Neural cell (in vitro differentiated cells): ENCODE measurements at regions not wholly inside any gene's neighbourhood (a gene's known extent, or its start where the extent isn't known, plus 50 kb on each side); places are given as distances from the start of the nearest gene placed in this dataset.

Experiments used
- CTCF ChIP-seq: fragments of 450-650 bp; IDR thresholded peaks from 2 replicates; pipeline ENCODE4 v1.5.1; 2014; ENCODE audit warnings: antibody characterized with exemption, mild to moderate bottlenecking, moderate library complexity; ENCODE audit not compliant: poor library complexity, severe bottlenecking
- EP300 ChIP-seq: fragments of 450-650 bp; conservative IDR thresholded peaks from 2 replicates; pipeline ENCODE4 v1.6.1; 2014; ENCODE audit warnings: antibody characterized with exemption, mild to moderate bottlenecking, moderate library complexity; ENCODE audit not compliant: poor library complexity, severe bottlenecking
- EZH2 ChIP-seq: fragments of 200-600, 300-800 bp; shearing (Covaris generic), sonication (generic); IDR thresholded peaks from 2 replicates; pipeline ENCODE4 v1.6.1; 2014; ENCODE audit warnings: antibody characterized with exemption, low read length, borderline replicate concordance, mild to moderate bottlenecking; ENCODE audit not compliant: insufficient read depth, poor library complexity, severe bottlenecking
- MXI1 ChIP-seq: fragments of 450-650 bp; conservative IDR thresholded peaks from 2 replicates; pipeline ENCODE4 v1.6.1; 2014; ENCODE audit warnings: antibody characterized with exemption, mild to moderate bottlenecking; ENCODE audit not compliant: poor library complexity, severe bottlenecking
- POLR2AphosphoS5 ChIP-seq: IDR thresholded peaks from 2 replicates; pipeline ENCODE4 v1.6.1; 2012
- RAD21 ChIP-seq: fragments of 450-650 bp; conservative IDR thresholded peaks from 2 replicates; pipeline ENCODE4 v1.6.1; 2014; ENCODE audit warnings: antibody characterized with exemption, mild to moderate bottlenecking, moderate library complexity
- TAF1 ChIP-seq: IDR thresholded peaks from 2 replicates; pipeline ENCODE4 v1.6.1; 2012; ENCODE audit warnings: low read depth

DNA sequence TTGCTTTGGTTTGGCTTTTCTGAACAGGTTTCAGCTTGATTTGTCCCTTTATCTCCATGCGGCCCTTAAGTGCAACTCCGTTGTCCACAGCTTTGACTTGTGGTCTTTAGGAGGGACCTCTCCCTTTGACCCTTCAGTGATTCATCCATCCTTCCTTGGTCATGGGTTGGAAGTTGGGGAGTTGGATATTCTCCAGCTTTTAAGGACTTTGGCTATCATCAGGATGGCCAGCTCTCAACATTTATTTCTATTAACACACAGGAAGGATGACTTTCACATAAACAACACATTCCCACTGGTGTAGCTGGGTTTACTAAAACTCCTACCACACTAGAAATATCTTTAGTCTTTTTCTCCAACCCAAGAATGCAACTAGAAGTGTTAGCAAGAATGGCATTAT, 50.9 kb upstream of the E2F7 start:
- TF ChIP-seq EP300 = no peak
- TF ChIP-seq CTCF = no peak
- TF ChIP-seq TAF1 = no peak
- TF ChIP-seq EZH2 = no peak
- TF ChIP-seq RAD21 = no peak
- no peak for TF ChIP-seq MXI1
- TF ChIP-seq POLR2AphosphoS5 = no peak
